ENCODE measurements at regions not wholly inside any gene's neighbourhood (a gene's known extent, or its start where the extent isn't known, plus 50 kb on each side); places are given as distances from the start of the nearest gene placed in this dataset.
"Not testable (repeated sequence)": the region's sequence is repeated elsewhere in the genome, so short reads cannot be mapped to it uniquely, and the experiment has no call there.

DNA sequence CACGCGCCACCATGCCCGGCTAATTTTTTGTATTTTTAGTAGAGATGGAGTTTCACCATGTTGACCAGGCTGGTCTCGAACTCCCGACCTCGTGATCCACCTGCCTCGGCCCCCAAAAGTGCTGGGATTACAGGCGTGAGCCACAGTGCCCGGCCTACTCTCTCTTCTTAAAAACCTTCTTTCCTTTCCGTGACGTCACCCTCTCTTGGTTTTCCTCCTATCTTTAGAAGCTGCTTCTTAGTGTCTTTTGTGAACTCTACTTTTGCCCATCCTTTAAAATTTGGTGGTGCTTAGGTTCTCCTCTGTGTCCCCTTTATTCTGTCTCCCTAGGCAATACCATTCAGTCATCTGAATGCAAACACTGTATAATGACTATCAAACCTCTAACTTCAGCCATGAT lies 311.2 kb upstream of the KITLG start:
- not testable (repeated sequence) for H3K4me3 ChIP-seq (ENCODE audit: low read depth, low read length); H3K9me3 ChIP-seq (ENCODE audit: control insufficient read depth, insufficient read depth, low read length); H3K36me3 ChIP-seq (ENCODE audit: control insufficient read depth, insufficient read depth, low read length); H3K27me3 ChIP-seq (ENCODE audit: control insufficient read depth, insufficient read depth, low read length); H3K9ac ChIP-seq (ENCODE audit: low read depth, low read length); H3K4me1 ChIP-seq (ENCODE audit: control insufficient read depth, insufficient read depth, low read length)

- H3K9ac ChIP-seq (ENCODE audit: low read depth, low read length): no peak overlapping the region
- no peaks in the 10 kb centered on the region for H3K4me1 ChIP-seq (ENCODE audit: control insufficient read depth, insufficient read depth, low read length)
- H3K27me3 ChIP-seq (ENCODE audit: control insufficient read depth, insufficient read depth, low read length): no peaks in the 10 kb centered on the region
- H3K36me3 ChIP-seq (ENCODE audit: control insufficient read depth, insufficient read depth, low read length): no peaks in the 10 kb centered on the region
- H3K9me3 ChIP-seq (ENCODE audit: control insufficient read depth, insufficient read depth, low read length): no peaks in the 10 kb centered on the region
- H3K4me3 ChIP-seq (ENCODE audit: low read depth, low read length): no peak overlapping the region
These were observed 309.2 kb upstream of the KITLG start for GRCh38 chr12:88889326-88890110.

DNA sequence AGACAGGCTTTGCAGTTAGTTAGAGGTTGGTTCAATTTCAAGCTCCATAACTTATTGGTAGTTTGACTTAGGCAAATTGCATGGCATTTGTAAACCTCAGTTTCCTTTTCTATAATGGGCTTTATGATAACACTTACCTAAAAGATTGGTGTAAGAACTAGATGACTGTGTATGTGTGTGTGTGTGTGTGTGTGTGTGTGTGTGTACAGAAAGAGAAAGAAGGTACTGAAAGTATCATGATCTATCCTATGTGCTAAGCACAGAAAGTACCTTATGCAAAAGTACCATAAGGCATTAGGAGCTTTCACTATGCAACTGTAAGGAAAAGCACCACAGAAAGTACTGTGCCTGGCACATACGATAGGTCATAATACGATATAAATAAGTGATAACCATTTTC lies 304.3 kb upstream of the KITLG start:
- Histone ChIP-seq H3K4me1 (ENCODE audit: control insufficient read depth, insufficient read depth, low read length) (no peaks in the 10 kb centered on the region), H3K9me3 (ENCODE audit: control insufficient read depth, insufficient read depth, low read length) (no peaks in the 10 kb centered on the region), H3K4me3 (ENCODE audit: low read depth, low read length) (no peak overlapping the region), H3K9ac (ENCODE audit: low read depth, low read length) (no peak overlapping the region), H3K27me3 (ENCODE audit: control insufficient read depth, insufficient read depth, low read length) (no peaks in the 10 kb centered on the region), H3K36me3 (ENCODE audit: control insufficient read depth, insufficient read depth, low read length) (no peaks in the 10 kb centered on the region)

GRCh38 chr12:88882662-88883061 lies 302.4 kb upstream of the KITLG start:
- Histone ChIP-seq H3K4me3 (ENCODE audit: low read depth, low read length) (no peak overlapping the region), H3K27me3 (ENCODE audit: control insufficient read depth, insufficient read depth, low read length) (no peaks in the 10 kb centered on the region), H3K4me1 (ENCODE audit: control insufficient read depth, insufficient read depth, low read length) (no peaks in the 10 kb centered on the region), H3K9ac (ENCODE audit: low read depth, low read length) (no peak overlapping the region), H3K9me3 (ENCODE audit: control insufficient read depth, insufficient read depth, low read length) (no peaks in the 10 kb centered on the region), H3K36me3 (ENCODE audit: control insufficient read depth, insufficient read depth, low read length) (no peaks in the 10 kb centered on the region)

DNA sequence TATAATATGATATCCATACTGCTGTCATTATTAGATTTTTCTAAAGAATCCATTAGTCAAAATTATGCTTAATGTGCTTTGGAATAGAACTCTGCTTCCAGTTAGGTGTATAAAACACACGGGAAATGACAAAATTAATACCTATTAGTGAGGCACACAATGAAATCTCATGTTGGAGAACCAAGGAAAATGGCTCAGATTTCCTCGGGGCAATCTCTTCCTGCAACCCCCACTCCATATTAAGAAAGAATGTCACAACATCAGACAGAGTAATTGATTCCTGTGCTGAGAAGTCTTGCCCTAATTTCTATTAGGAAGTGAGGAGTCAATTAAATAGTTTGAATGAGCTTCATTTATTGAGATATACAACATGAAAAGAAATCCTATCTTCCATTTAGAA lies 299.8 kb upstream of the KITLG start:
- H3K4me3 ChIP-seq (ENCODE audit: low read depth, low read length): no peak overlapping the region
- no peaks in the 10 kb centered on the region for H3K4me1 ChIP-seq (ENCODE audit: control insufficient read depth, insufficient read depth, low read length)
- no peaks in the 10 kb centered on the region for H3K27me3 ChIP-seq (ENCODE audit: control insufficient read depth, insufficient read depth, low read length)
- no peaks in the 10 kb centered on the region for H3K9me3 ChIP-seq (ENCODE audit: control insufficient read depth, insufficient read depth, low read length)
- H3K9ac ChIP-seq (ENCODE audit: low read depth, low read length): no peak overlapping the region
- no peaks in the 10 kb centered on the region for H3K36me3 ChIP-seq (ENCODE audit: control insufficient read depth, insufficient read depth, low read length)

GRCh38 chr12:88878295-88878694 lies 298.0 kb upstream of the KITLG start:
- H3K9me3 ChIP-seq (ENCODE audit: control insufficient read depth, insufficient read depth, low read length): no peaks in the 10 kb centered on the region
- no peaks in the 10 kb centered on the region for H3K36me3 ChIP-seq (ENCODE audit: control insufficient read depth, insufficient read depth, low read length)
- H3K4me1 ChIP-seq (ENCODE audit: control insufficient read depth, insufficient read depth, low read length): no peaks in the 10 kb centered on the region
- no peaks in the 10 kb centered on the region for H3K27me3 ChIP-seq (ENCODE audit: control insufficient read depth, insufficient read depth, low read length)
- no peak overlapping the region for H3K9ac ChIP-seq (ENCODE audit: low read depth, low read length)
- H3K4me3 ChIP-seq (ENCODE audit: low read depth, low read length): no peak overlapping the region

GRCh38 chr12:88876857-88877256 lies 296.6 kb upstream of the KITLG start:
- no peak overlapping the region for H3K9ac ChIP-seq (ENCODE audit: low read depth, low read length)

GRCh38 chr12:88870000-88870737 lies 289.9 kb upstream of the KITLG start:
- Histone ChIP-seq H3K27me3 (ENCODE audit: control insufficient read depth, insufficient read depth, low read length) (no peaks in the 10 kb centered on the region), H3K36me3 (ENCODE audit: control insufficient read depth, insufficient read depth, low read length) (no peaks in the 10 kb centered on the region), H3K9me3 (ENCODE audit: control insufficient read depth, insufficient read depth, low read length) (no peaks in the 10 kb centered on the region), H3K4me3 (ENCODE audit: low read depth, low read length) (no peak overlapping the region), H3K4me1 (ENCODE audit: control insufficient read depth, insufficient read depth, low read length) (no peaks in the 10 kb centered on the region), H3K9ac (ENCODE audit: low read depth, low read length) (no peak overlapping the region)

More at GRCh38 chr12:88876857-88877256, 296.6 kb upstream of the KITLG start:
- Histone ChIP-seq H3K4me3 (ENCODE audit: low read depth, low read length) (no peak overlapping the region), H3K27me3 (ENCODE audit: control insufficient read depth, insufficient read depth, low read length) (no peaks in the 10 kb centered on the region), H3K36me3 (ENCODE audit: control insufficient read depth, insufficient read depth, low read length) (no peaks in the 10 kb centered on the region), H3K4me1 (ENCODE audit: control insufficient read depth, insufficient read depth, low read length) (no peaks in the 10 kb centered on the region), H3K9me3 (ENCODE audit: control insufficient read depth, insufficient read depth, low read length) (no peaks in the 10 kb centered on the region)

GRCh38 chr12:88868050-88868449 lies 287.8 kb upstream of the KITLG start:
- H3K9ac ChIP-seq (ENCODE audit: low read depth, low read length): no peak overlapping the region
- no peak overlapping the region for H3K4me3 ChIP-seq (ENCODE audit: low read depth, low read length)
- H3K36me3 ChIP-seq (ENCODE audit: control insufficient read depth, insufficient read depth, low read length): no peaks in the 10 kb centered on the region
- H3K27me3 ChIP-seq (ENCODE audit: control insufficient read depth, insufficient read depth, low read length): no peaks in the 10 kb centered on the region
- H3K9me3 ChIP-seq (ENCODE audit: control insufficient read depth, insufficient read depth, low read length): no peaks in the 10 kb centered on the region
- H3K4me1 ChIP-seq (ENCODE audit: control insufficient read depth, insufficient read depth, low read length): peaks cover 4% of the 10 kb centered on the region

GRCh38 chr12:88867510-88867909 lies 287.2 kb upstream of the KITLG start:
- Histone ChIP-seq H3K9me3 (ENCODE audit: control insufficient read depth, insufficient read depth, low read length) (no peaks in the 10 kb centered on the region), H3K4me3 (ENCODE audit: low read depth, low read length) (no peak overlapping the region), H3K4me1 (ENCODE audit: control insufficient read depth, insufficient read depth, low read length) (peaks cover 9% of the 10 kb centered on the region), H3K9ac (ENCODE audit: low read depth, low read length) (no peak overlapping the region), H3K36me3 (ENCODE audit: control insufficient read depth, insufficient read depth, low read length) (no peaks in the 10 kb centered on the region), H3K27me3 (ENCODE audit: control insufficient read depth, insufficient read depth, low read length) (no peaks in the 10 kb centered on the region)

- Histone ChIP-seq H3K27me3 (ENCODE audit: control insufficient read depth, insufficient read depth, low read length) (no peaks in the 10 kb centered on the region), H3K4me3 (ENCODE audit: low read depth, low read length) (no peak overlapping the region), H3K9ac (ENCODE audit: low read depth, low read length) (no peak overlapping the region), H3K4me1 (ENCODE audit: control insufficient read depth, insufficient read depth, low read length) (peaks cover 12% of the 10 kb centered on the region), H3K36me3 (ENCODE audit: control insufficient read depth, insufficient read depth, low read length) (no peaks in the 10 kb centered on the region), H3K9me3 (ENCODE audit: control insufficient read depth, insufficient read depth, low read length) (no peaks in the 10 kb centered on the region)
These were observed 286.6 kb upstream of the KITLG start for GRCh38 chr12:88866881-88867280.

DNA sequence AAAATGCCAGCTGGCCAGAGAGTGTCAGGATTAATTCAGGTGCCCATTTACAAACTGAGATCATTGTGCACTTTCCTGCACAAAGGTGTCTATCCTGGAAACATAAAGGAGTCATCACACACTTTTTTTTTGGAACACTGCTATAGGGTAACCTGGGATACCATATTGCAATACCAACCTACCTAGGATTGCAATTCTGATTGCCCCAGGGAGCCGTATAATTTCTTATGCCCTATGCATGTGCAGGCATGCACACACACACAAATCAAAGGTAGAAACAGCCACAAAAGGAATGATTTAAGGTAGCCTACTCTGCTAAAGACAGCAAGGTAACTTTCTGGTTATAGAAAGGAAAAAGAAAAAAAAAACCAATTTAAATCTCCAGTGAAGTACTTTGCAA lies 285.3 kb upstream of the KITLG start:
- no peak overlapping the region for H3K9ac ChIP-seq (ENCODE audit: low read depth, low read length)

More for the DNA sequence above, 285.3 kb upstream of the KITLG start:
- Histone ChIP-seq H3K4me1 (ENCODE audit: control insufficient read depth, insufficient read depth, low read length) (peaks cover 12% of the 10 kb centered on the region), H3K27me3 (ENCODE audit: control insufficient read depth, insufficient read depth, low read length) (no peaks in the 10 kb centered on the region), H3K36me3 (ENCODE audit: control insufficient read depth, insufficient read depth, low read length) (no peaks in the 10 kb centered on the region), H3K4me3 (ENCODE audit: low read depth, low read length) (no peak overlapping the region), H3K9me3 (ENCODE audit: control insufficient read depth, insufficient read depth, low read length) (no peaks in the 10 kb centered on the region)
